Gastroesophageal sphincter (tissue), 3 donors: ENCODE measurements at regions not wholly inside any gene's neighbourhood (a gene's known extent, or its start where the extent isn't known, plus 50 kb on each side); places are given as distances from the start of the nearest gene placed in this dataset.

Source experiments
- CTCF ChIP-seq, 4 experiments: fragments of 200-600 bp in 2 of 4; fragments of 450-650 bp in 2 of 4; sonication (generic) in 1 of 4; IDR thresholded peaks; one replicate each; pipeline ENCODE4 v1.5.1; 2017 to 2019; ENCODE audit warnings: antibody characterized with exemption in 4 of 4, mild to moderate bottlenecking in 2 of 4, moderate library complexity in 2 of 4
- POLR2A ChIP-seq, 2 donors: fragments of 450-650 bp; IDR thresholded peaks; one replicate each; pipeline ENCODE4 v1.6.1; 2017; ENCODE audit warnings: antibody characterized with exemption in 2 of 2, mild to moderate bottlenecking in 2 of 2, moderate library complexity in 1 of 2
- POLR2AphosphoS5 ChIP-seq: sonication (generic); formaldehyde crosslinking; IDR thresholded peaks from one replicate; pipeline ENCODE4 v1.6.1; 2017; ENCODE audit warnings: antibody characterized with exemption

GRCh38 chr5:39941416-39941815, 516.6 kb upstream of the DAB2 start:
- TF ChIP-seq CTCF (IDR thresholded peaks at IDR 0.05) (no peak), POLR2A (IDR thresholded peaks at IDR 0.05) (no peak), POLR2AphosphoS5 (no peak)
